Pancreas (tissue), 10 donors: ENCODE measurements at regions not wholly inside any gene's neighbourhood (a gene's known extent, or its start where the extent isn't known, plus 50 kb on each side); places are given as distances from the start of the nearest gene placed in this dataset.

Experiments
- ATAC-seq, 4 donors: fragments of 200-7000 bp; cut with Tn5 transposase; one replicate each; pipeline versions ENCODE4 v1.8.0 to v1.9.1; 2020; ENCODE audit warnings: mild to moderate bottlenecking in 4 of 4, moderate library complexity in 4 of 4
- DNase-seq, 6 donors: peaks; one replicate each; pipeline ENCODE4 v3.0.0-alpha.2; 2020
- FAIRE-seq: peaks from 2 replicates; lab custom pipeline; 2012; peaks lifted over from hg19 to GRCh38; lab: Jason Lieb, UNC
- H3K27ac ChIP-seq, 4 donors: fragments of 200-600 bp; sonication (generic); 1 replicate in 3 of 4; 2 replicates in 1 of 4; pipeline versions ENCODE4 v1.5.0 to v1.8.0; 2020
- H3K27me3 ChIP-seq, 4 donors: fragments of 200-600 bp; one replicate each; pipeline ENCODE4 v1.8.0; 2021
- H3K36me3 ChIP-seq, 3 donors: fragments of 200-600 bp; sonication (generic) in 1 of 3; one replicate each; pipeline versions ENCODE4 v1.5.0 to v1.8.0; 2020 to 2021
- H3K4me1 ChIP-seq, 3 donors: fragments of 200-600 bp; one replicate each; pipeline ENCODE4 v1.8.0; 2021
- H3K4me3 ChIP-seq, 4 donors: fragments of 200-600 bp; sonication (generic) in 2 of 4; one replicate each; pipeline versions ENCODE4 v1.5.0 to v1.8.0; 2020 to 2021
- H3K9me3 ChIP-seq, 4 donors: fragments of 200-600 bp; one replicate each; pipeline ENCODE4 v1.8.0; 2021
- CTCF ChIP-seq, 4 donors: fragments of 200-600 bp; sonication (generic) in 3 of 4; IDR thresholded peaks; one replicate each; pipeline versions ENCODE4 v1.5.0 to v1.8.0; 2021; ENCODE audit warnings: antibody characterized with exemption in 4 of 4
- WGBS, 2 donors: extraction: QIAGEN DNeasy Blood & Tissue Kit; methylation state at CpG; one replicate each; pipeline ENCODE4 v1.1.7; 2013; 5-methylcytosine and 5-hydroxymethylcytosine counted together
- intact Hi-C, 3 donors: fragments of 100-400 bp; cut with DNase I; formaldehyde crosslinking; loops; one replicate each; pipeline versions ENCODE4 v1.11.1 to v1.14.2; 2022
- donor health status: healthy with polysubstance abuse.
- donor health status: DM: no; HTN: no; CAD: no; lungs with moderate emphysema.
- donor health status: DM: no; HTN: no; CAD: no.
- donor health status: control.
- donor health status: control.
- donor health status: Bipolar disorder and iron deficiency.
- donor health status: DM: yes; HTN: yes; CAD: no.
- donor health status: DM: no; HTN: no; CAD: no.
- donor health status: DM: no; HTN: no; CAD: no.
- donor health status: DM: yes; HTN: yes; CAD: no.

GRCh38 chr18:14905350-14905749 lies 157.4 kb downstream of the ANKRD30B start:
- H3K9me3 ChIP-seq = no peaks in the 10 kb centered on the region
- no peaks in the 10 kb centered on the region for H3K4me1 ChIP-seq
- no peak for FAIRE-seq
- no peak for DNase-seq
- H3K27me3 ChIP-seq = no peaks in the 10 kb centered on the region
- no peak for TF ChIP-seq CTCF (IDR thresholded peaks at IDR 0.05)
- intact Hi-C loops = no loop called here
- no peak overlapping the region for H3K27ac ChIP-seq
- no peak for ATAC-seq
- no peaks in the 10 kb centered on the region for H3K36me3 ChIP-seq
- no peak overlapping the region for H3K4me3 ChIP-seq

- FAIRE-seq (no peak), DNase-seq (no peak), ATAC-seq (no peak)
- Histone ChIP-seq H3K4me1 (no peaks in the 10 kb centered on the region), H3K9me3 (no peaks in the 10 kb centered on the region), H3K27ac (no peak overlapping the region), H3K36me3 (no peaks in the 10 kb centered on the region), H3K4me3 (no peak overlapping the region), H3K27me3 (no peaks in the 10 kb centered on the region)
- no peak for TF ChIP-seq CTCF (IDR thresholded peaks at IDR 0.05)
- intact Hi-C loops = no loop called here
- 45 to 50% methylated on average over 1 of the region's 1 CpG for WGBS, 2 donors
Observed at GRCh38 chr18:14905979-14906378, 158.0 kb downstream of the ANKRD30B start.

GRCh38 chr18:14907420-14907819 lies 159.4 kb downstream of the ANKRD30B start:
- TF ChIP-seq CTCF (IDR thresholded peaks at IDR 0.05) = no peak
- intact Hi-C loops = no loop called here
- no peak overlapping the region for H3K4me3 ChIP-seq
- FAIRE-seq (no peak), ATAC-seq (no peak), DNase-seq (no peak)
- H3K27me3 ChIP-seq = no peaks in the 10 kb centered on the region
- no peak overlapping the region for H3K27ac ChIP-seq
- no peaks in the 10 kb centered on the region for H3K4me1 ChIP-seq
- H3K9me3 ChIP-seq = no peaks in the 10 kb centered on the region
- H3K36me3 ChIP-seq = no peaks in the 10 kb centered on the region
- WGBS, 2 donors = 56 to 67% methylated on average over 9 of the region's 9 CpGs

GRCh38 chr18:14908541-14908940 lies 160.6 kb downstream of the ANKRD30B start:
- Histone ChIP-seq H3K9me3 (no peaks in the 10 kb centered on the region), H3K4me1 (no peaks in the 10 kb centered on the region), H3K27me3 (no peaks in the 10 kb centered on the region), H3K36me3 (no peaks in the 10 kb centered on the region), H3K27ac (no peak overlapping the region), H3K4me3 (no peak overlapping the region)
- ATAC-seq = no peak
- no peak for DNase-seq
- intact Hi-C loops = no loop called here
- WGBS, 2 donors = 43 to 48% methylated on average over 5 of the region's 5 CpGs
- no peak for TF ChIP-seq CTCF (IDR thresholded peaks at IDR 0.05)
- FAIRE-seq = no peak

GRCh38 chr18:14912967-14913366 lies 165.0 kb downstream of the ANKRD30B start:
- H3K36me3 ChIP-seq = no peaks in the 10 kb centered on the region
- no peak for DNase-seq
- FAIRE-seq = no peak
- WGBS, 2 donors = 36 to 77% methylated on average over 1 of the region's 1 CpG
- H3K27ac ChIP-seq = no peak overlapping the region
- intact Hi-C loops = no loop called here
- ATAC-seq = no peak
- no peaks in the 10 kb centered on the region for H3K4me1 ChIP-seq
- H3K27me3 ChIP-seq = no peaks in the 10 kb centered on the region
- no peaks in the 10 kb centered on the region for H3K9me3 ChIP-seq
- TF ChIP-seq CTCF (IDR thresholded peaks at IDR 0.05) = no peak
- H3K4me3 ChIP-seq = no peak overlapping the region
